CD14-positive monocyte (primary cell): ENCODE measurements at regions not wholly inside any gene's neighbourhood (a gene's known extent, or its start where the extent isn't known, plus 50 kb on each side); places are given as distances from the start of the nearest gene placed in this dataset.

Source experiments
- DNase-seq, 3 donors: peaks; one replicate each; pipeline ENCODE4 v3.0.0-alpha.2; 2011 to 2022
- H2AFZ ChIP-seq: 2 replicates; pipeline ENCODE4 v1.6.0; 2012; ENCODE audit warnings: mild to moderate bottlenecking, low read depth, low read length, inconsistent platforms; ENCODE audit not compliant: insufficient read depth, poor library complexity, severe bottlenecking
- H3K27ac ChIP-seq, 2 donors: 1 replicate in 1 of 2; 2 replicates in 1 of 2; pipeline ENCODE4 v1.5.1; 2012 to 2013; ENCODE audit warnings: low read length in 2 of 2, control low read depth in 1 of 2, inconsistent platforms in 1 of 2, low read depth in 1 of 2, mild to moderate bottlenecking in 1 of 2
- H3K27me3 ChIP-seq, 2 donors: one replicate each; pipeline versions ENCODE4 v1.6.0 to v1.6.1; 2011 to 2013; ENCODE audit warnings: low read length in 2 of 2; ENCODE audit not compliant: control insufficient read depth in 2 of 2, insufficient read depth in 2 of 2
- H3K36me3 ChIP-seq, 2 donors: replicated peaks in 1 of 2; 1 replicate in 1 of 2; 2 replicates in 1 of 2; pipeline versions ENCODE4 v1.5.1 to v1.6.1; 2012 to 2013; ENCODE audit warnings: low read length in 2 of 2, control low read depth in 1 of 2, inconsistent platforms in 1 of 2, mild to moderate bottlenecking in 1 of 2; ENCODE audit not compliant: insufficient read depth in 2 of 2, control insufficient read depth in 1 of 2
- H3K4me1 ChIP-seq, 2 donors: 1 replicate in 1 of 2; 2 replicates in 1 of 2; pipeline versions ENCODE4 v1.5.1 to v1.6.1; 2012 to 2013; ENCODE audit warnings: low read length in 2 of 2, control low read depth in 1 of 2, inconsistent platforms in 1 of 2, mild to moderate bottlenecking in 1 of 2, moderate library complexity in 1 of 2; ENCODE audit not compliant: insufficient read depth in 2 of 2, control insufficient read depth in 1 of 2
- H3K4me2 ChIP-seq: replicated peaks from 2 replicates; pipeline ENCODE3; 2012; ENCODE audit warnings: low read length, moderate library complexity, mild to moderate bottlenecking; ENCODE audit not compliant: poor library complexity, severe bottlenecking; ENCODE audit errors: extremely low read depth
- H3K4me3 ChIP-seq, 3 experiments: fragments of 200-600 bp in 1 of 3; sonication (generic) in 1 of 3; replicated peaks in 1 of 3; 1 replicate in 2 of 3; 2 replicates in 1 of 3; pipeline ENCODE4 v1.5.1; 2011 to 2013; ENCODE audit warnings: low read length in 3 of 3, mild to moderate bottlenecking in 3 of 3, control low read depth in 2 of 3, low read depth in 2 of 3, inconsistent platforms in 1 of 3, moderate library complexity in 1 of 3
- H3K79me2 ChIP-seq: 2 replicates; pipeline ENCODE4 v1.6.0; 2012; ENCODE audit warnings: mild to moderate bottlenecking, control low read depth, inconsistent platforms, low read length, moderate library complexity; ENCODE audit not compliant: insufficient read depth
- H3K9ac ChIP-seq: 2 replicates; pipeline ENCODE4 v1.6.0; 2017; ENCODE audit warnings: low read length, mild to moderate bottlenecking; ENCODE audit not compliant: insufficient read depth, poor library complexity, severe bottlenecking
- H3K9me3 ChIP-seq, 2 donors: replicated peaks in 1 of 2; 1 replicate in 1 of 2; 2 replicates in 1 of 2; pipeline versions ENCODE4 v1.5.1 to v1.6.1; 2012 to 2013; ENCODE audit warnings: low read length in 2 of 2, control low read depth in 1 of 2; ENCODE audit not compliant: control insufficient read depth in 1 of 2, insufficient read depth in 1 of 2
- H4K20me1 ChIP-seq: 2 replicates; pipeline ENCODE4 v1.6.0; 2012; ENCODE audit warnings: mild to moderate bottlenecking, low read length, control low read depth, moderate library complexity; ENCODE audit not compliant: insufficient read depth
- H3K27ac Mint-ChIP-seq, 7 donors: one replicate each; pipeline ENCODE4 v1.8.0; 2020; ENCODE audit warnings: mild to moderate bottlenecking in 7 of 7, mixed read lengths in 7 of 7, moderate library complexity in 6 of 7, inconsistent platforms in 2 of 7
- H3K27me3 Mint-ChIP-seq, 3 donors: one replicate each; pipeline ENCODE4 v1.8.0; 2021 to 2022; ENCODE audit warnings: low read depth in 3 of 3, mild to moderate bottlenecking in 3 of 3, mixed read lengths in 3 of 3, moderate library complexity in 3 of 3, inconsistent platforms in 1 of 3
- H3K36me3 Mint-ChIP-seq, 2 donors: one replicate each; pipeline ENCODE4 v1.8.0; 2020; ENCODE audit warnings: mixed read lengths in 2 of 2, inconsistent platforms in 1 of 2, mild to moderate bottlenecking in 1 of 2
- H3K4me1 Mint-ChIP-seq: one replicate; pipeline ENCODE4 v1.8.0; 2020; ENCODE audit warnings: mild to moderate bottlenecking, mixed read lengths
- H3K4me3 Mint-ChIP-seq, 2 donors: one replicate each; pipeline ENCODE4 v1.8.0; 2020; ENCODE audit warnings: mild to moderate bottlenecking in 2 of 2, mixed read lengths in 2 of 2, moderate library complexity in 1 of 2
- H3K9me3 Mint-ChIP-seq, 7 donors: one replicate each; pipeline ENCODE4 v1.8.0; 2020 to 2022; ENCODE audit warnings: mixed read lengths in 7 of 7, mild to moderate bottlenecking in 6 of 7, moderate library complexity in 6 of 7, inconsistent platforms in 2 of 7
- WGBS: methylation state at CpG from one replicate; pipeline ENCODE4 v1.1.5; 2013; ENCODE audit warnings: missing lambda C conversion rate; ENCODE audit not compliant: insufficient coverage; 5-methylcytosine and 5-hydroxymethylcytosine counted together
- intact Hi-C, 2 donors: fragments of 100-400 bp; cut with micrococcal nuclease; formaldehyde crosslinking; loops; one replicate each; pipeline versions ENCODE4 v1.15.0 to v1.15.1; 2023
- TF ChIP-seq, protein P1 (sequence below): fragments of 200-600 bp; IDR thresholded peaks from one replicate; pipeline ENCODE4 v1.8.0; 2022; ENCODE audit warnings: antibody characterized with exemption, mild to moderate bottlenecking

DNA sequence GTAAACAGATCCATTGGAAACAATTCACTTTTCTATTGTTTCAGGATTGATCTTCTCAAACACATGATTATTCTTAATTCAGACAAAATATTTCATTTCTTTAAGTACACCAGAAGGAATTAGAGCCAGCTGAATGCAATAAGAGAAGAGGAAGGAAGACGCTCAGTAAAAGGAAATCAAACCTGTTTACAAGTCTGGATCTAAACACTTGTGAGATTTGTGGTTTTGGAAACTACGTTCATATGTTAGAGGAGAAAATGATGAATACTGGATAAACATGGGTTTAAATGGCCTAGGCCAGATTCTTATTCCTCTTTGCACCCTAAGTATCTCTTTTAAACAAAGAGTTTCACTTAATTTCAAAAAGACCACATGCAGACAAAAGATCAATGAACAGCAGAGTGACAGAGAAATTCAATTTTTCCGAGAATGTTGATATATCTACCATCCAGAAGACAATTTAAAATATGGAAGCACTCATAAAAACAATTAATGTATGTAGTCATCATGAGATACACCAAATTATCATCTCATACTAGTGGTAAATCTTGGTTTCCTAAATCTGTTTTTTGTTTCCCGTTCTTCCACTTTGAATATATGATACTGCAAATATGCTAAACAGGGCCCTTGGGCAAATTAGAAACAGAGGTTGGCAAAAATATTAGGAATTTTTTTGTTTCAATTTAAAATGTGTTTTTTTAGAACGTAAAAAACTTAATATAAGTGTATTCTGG is 703.5 kb upstream of the CITED2 start:
- Mint-ChIP-seq H3K4me3 (no peak overlapping the region), H3K27ac (no peak overlapping the region)

DNA sequence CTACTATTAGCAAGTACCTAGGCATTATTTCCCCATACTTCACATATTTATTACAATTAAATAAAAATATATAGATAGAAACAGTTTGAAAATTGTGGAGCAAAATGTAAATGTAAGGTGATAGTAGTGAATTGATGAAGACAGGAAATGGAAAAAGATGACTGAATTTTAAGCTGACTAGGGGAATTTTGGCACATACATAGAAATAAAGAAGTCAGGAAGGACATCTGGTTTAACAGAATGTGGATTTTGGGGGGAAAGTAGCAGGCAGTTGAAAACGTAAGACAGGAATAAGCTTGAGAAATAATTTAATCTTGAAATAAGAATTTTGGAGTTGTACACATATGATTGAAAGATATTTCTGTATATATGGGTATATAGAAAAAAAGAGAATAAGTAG is 701.7 kb upstream of the CITED2 start:
- no peak overlapping the region for H3K4me3 Mint-ChIP-seq
- TF ChIP-seq, protein P1, sequence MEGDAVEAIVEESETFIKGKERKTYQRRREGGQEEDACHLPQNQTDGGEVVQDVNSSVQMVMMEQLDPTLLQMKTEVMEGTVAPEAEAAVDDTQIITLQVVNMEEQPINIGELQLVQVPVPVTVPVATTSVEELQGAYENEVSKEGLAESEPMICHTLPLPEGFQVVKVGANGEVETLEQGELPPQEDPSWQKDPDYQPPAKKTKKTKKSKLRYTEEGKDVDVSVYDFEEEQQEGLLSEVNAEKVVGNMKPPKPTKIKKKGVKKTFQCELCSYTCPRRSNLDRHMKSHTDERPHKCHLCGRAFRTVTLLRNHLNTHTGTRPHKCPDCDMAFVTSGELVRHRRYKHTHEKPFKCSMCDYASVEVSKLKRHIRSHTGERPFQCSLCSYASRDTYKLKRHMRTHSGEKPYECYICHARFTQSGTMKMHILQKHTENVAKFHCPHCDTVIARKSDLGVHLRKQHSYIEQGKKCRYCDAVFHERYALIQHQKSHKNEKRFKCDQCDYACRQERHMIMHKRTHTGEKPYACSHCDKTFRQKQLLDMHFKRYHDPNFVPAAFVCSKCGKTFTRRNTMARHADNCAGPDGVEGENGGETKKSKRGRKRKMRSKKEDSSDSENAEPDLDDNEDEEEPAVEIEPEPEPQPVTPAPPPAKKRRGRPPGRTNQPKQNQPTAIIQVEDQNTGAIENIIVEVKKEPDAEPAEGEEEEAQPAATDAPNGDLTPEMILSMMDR = no peak
- H3K4me1 Mint-ChIP-seq = peaks cover 18% of the 10 kb centered on the region
- H3K9ac ChIP-seq = no peak overlapping the region
- H3K4me3 ChIP-seq = no peak overlapping the region
- H3K79me2 ChIP-seq = no peaks in the 10 kb centered on the region
- no peaks in the 10 kb centered on the region for H4K20me1 ChIP-seq
- H3K36me3 ChIP-seq = no peaks in the 10 kb centered on the region
- peaks cover 0 to 3% (median 0%) of the 10 kb centered on the region in 7 donors for H3K9me3 Mint-ChIP-seq
- H3K4me1 ChIP-seq = peaks cover 3 to 13% of the 10 kb centered on the region in 2 donors
- no peaks in the 10 kb centered on the region for H3K27me3 ChIP-seq
- H3K9me3 ChIP-seq = no peaks in the 10 kb centered on the region
- H3K27me3 Mint-ChIP-seq = peaks cover 0 to 2% (median 2%) of the 10 kb centered on the region in 3 donors
- H2AFZ ChIP-seq = no peak overlapping the region
- H3K36me3 Mint-ChIP-seq = no peaks in the 10 kb centered on the region
- no peak overlapping the region for H3K27ac Mint-ChIP-seq
- no peak overlapping the region for H3K4me2 ChIP-seq
- intact Hi-C loops = no loop called here
- no peak overlapping the region for H3K27ac ChIP-seq
- WGBS = 83% methylated on average over 1 of the region's 1 CpG
- DNase-seq = no peak

More for the DNA sequence above, 703.5 kb upstream of the CITED2 start:
- WGBS = no CpG with 5 or more reads among the region's 5 CpGs
- Histone ChIP-seq H2AFZ (no peak overlapping the region), H3K9ac (no peak overlapping the region), H3K27ac (no peak overlapping the region), H3K9me3 (no peaks in the 10 kb centered on the region), H3K4me1 (peaks cover 0 to 5% of the 10 kb centered on the region in 2 donors), H3K4me2 (no peak overlapping the region), H4K20me1 (no peaks in the 10 kb centered on the region), H3K79me2 (no peaks in the 10 kb centered on the region), H3K36me3 (no peaks in the 10 kb centered on the region), H3K4me3 (no peak overlapping the region), H3K27me3 (no peaks in the 10 kb centered on the region)
- intact Hi-C loops = no loop called here
- H3K36me3 Mint-ChIP-seq = no peaks in the 10 kb centered on the region
- TF ChIP-seq, protein P1 = no peak
- DNase-seq = no peak
- H3K27me3 Mint-ChIP-seq = peaks cover 0 to 2% (median 2%) of the 10 kb centered on the region in 3 donors
- H3K9me3 Mint-ChIP-seq = peaks cover 0 to 3% (median 0%) of the 10 kb centered on the region in 7 donors
- H3K4me1 Mint-ChIP-seq = peaks cover 8% of the 10 kb centered on the region
